ENCODE measurements at regions not wholly inside any gene's neighbourhood (a gene's known extent, or its start where the extent isn't known, plus 50 kb on each side); places are given as distances from the start of the nearest gene placed in this dataset.
A peak's percentile ranks its signal among the peaks of the same experiment; 100 is the strongest.

DNA sequence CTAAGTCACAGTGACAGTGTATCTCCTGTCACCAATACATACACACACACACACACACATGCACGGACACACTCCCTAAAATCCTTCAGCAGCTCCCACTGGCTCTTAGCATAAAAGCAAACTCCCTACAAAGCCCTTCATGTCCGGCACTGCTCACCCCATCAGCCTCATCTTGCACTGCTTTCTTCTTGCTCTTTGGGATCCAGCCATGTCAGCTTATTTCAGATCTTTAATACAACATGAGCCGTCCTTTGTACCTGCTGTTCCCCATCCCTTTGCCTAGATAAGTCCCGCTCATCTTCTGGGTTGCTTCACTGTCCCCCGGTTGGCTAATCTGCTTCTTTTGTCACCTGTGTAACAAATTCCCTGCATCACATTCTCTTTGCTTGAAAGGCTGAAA is 82.1 kb upstream of the VAV3 start:
- Histone ChIP-seq H3K4me1 (peaks cover 22 to 73% (median 43%) of the 10 kb centered on the region in 6 donors), H3K9me3 (peaks cover 0 to 6% (median 0%) of the 10 kb centered on the region in 8 donors), H3K27me3 (replicated peaks in 1 of 7) (no peaks in the 10 kb centered on the region), H3K27ac (no peak overlapping the region), H3K4me3 (no peak overlapping the region), H3K36me3 (no peaks in the 10 kb centered on the region)
- intact Hi-C loops (cut with DNase I; ENCODE audit: low total_unique reads): loop anchor here (10.0 kb wide), 1 partner anchor 72 kb away; no protein-coding TSS in a partner anchor
- WGBS, 5 donors: 68 to 80% (median 75%) methylated on average over 5 of the region's 5 CpGs
- no peak for DNase-seq
- TF ChIP-seq, protein P1, sequence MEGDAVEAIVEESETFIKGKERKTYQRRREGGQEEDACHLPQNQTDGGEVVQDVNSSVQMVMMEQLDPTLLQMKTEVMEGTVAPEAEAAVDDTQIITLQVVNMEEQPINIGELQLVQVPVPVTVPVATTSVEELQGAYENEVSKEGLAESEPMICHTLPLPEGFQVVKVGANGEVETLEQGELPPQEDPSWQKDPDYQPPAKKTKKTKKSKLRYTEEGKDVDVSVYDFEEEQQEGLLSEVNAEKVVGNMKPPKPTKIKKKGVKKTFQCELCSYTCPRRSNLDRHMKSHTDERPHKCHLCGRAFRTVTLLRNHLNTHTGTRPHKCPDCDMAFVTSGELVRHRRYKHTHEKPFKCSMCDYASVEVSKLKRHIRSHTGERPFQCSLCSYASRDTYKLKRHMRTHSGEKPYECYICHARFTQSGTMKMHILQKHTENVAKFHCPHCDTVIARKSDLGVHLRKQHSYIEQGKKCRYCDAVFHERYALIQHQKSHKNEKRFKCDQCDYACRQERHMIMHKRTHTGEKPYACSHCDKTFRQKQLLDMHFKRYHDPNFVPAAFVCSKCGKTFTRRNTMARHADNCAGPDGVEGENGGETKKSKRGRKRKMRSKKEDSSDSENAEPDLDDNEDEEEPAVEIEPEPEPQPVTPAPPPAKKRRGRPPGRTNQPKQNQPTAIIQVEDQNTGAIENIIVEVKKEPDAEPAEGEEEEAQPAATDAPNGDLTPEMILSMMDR (IDR thresholded peaks at IDR 0.05 in 8 of 11, conservative IDR thresholded peaks at IDR 0.05 in 3 of 11): no peak
- no peak for TF ChIP-seq POLR2AphosphoS5 (IDR thresholded peaks at IDR 0.05)
- no peak for TF ChIP-seq POLR2A (IDR thresholded peaks at IDR 0.05)

GRCh38 chr1:108046026-108046425 is 81.0 kb upstream of the VAV3 start:
- H3K4me3 ChIP-seq: no peak overlapping the region
- peaks cover 16 to 73% (median 44%) of the 10 kb centered on the region in 6 donors for H3K4me1 ChIP-seq
- H3K36me3 ChIP-seq: no peaks in the 10 kb centered on the region
- H3K27me3 ChIP-seq (replicated peaks in 1 of 7): no peaks in the 10 kb centered on the region
- H3K9me3 ChIP-seq: peaks cover 0 to 6% (median 0%) of the 10 kb centered on the region in 8 donors
- no peak overlapping the region for H3K27ac ChIP-seq
- DNase-seq: no peak
- intact Hi-C loops (cut with DNase I; ENCODE audit: low total_unique reads): loop anchor here (10.0 kb wide), 1 partner anchor 71 kb away; no protein-coding TSS in a partner anchor
- WGBS, 5 donors: 93 to 97% (median 95%) methylated on average over 2 of the region's 2 CpGs
- TF ChIP-seq, protein P1 (IDR thresholded peaks at IDR 0.05 in 8 of 11, conservative IDR thresholded peaks at IDR 0.05 in 3 of 11): no peak
- TF ChIP-seq POLR2A (IDR thresholded peaks at IDR 0.05): no peak
- no peak for TF ChIP-seq POLR2AphosphoS5 (IDR thresholded peaks at IDR 0.05)

DNA sequence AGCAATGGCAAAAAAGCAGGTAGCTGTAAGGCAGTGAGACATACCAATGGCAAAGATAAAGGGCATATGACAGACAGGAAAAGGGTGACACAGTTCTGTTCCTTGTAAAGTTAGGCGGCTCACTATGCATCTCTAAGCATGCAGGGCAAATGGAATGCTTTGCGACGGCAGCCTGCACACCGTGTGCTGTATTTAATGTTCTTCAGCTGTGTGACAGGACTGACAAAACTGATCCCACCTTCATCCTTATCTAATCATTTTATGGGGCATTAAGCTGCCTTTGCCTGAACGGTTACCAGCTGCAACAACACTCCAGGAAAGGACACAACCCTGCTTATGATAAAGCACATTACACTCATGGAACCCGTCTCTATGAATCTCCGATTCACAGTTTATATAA is 80.5 kb upstream of the VAV3 start:
- Histone ChIP-seq H3K4me1 (peaks cover 12 to 69% (median 40%) of the 10 kb centered on the region in 6 donors), H3K27me3 (replicated peaks in 1 of 7) (no peaks in the 10 kb centered on the region), H3K27ac (no peak overlapping the region), H3K4me3 (no peak overlapping the region), H3K9me3 (peaks cover 0 to 6% (median 0%) of the 10 kb centered on the region in 8 donors), H3K36me3 (no peaks in the 10 kb centered on the region)
- 82 to 93% (median 86%) methylated on average over 7 of the region's 7 CpGs for whole genome bisulfite sequencing, 5 donors
- no peak for DNase-seq
- TF ChIP-seq POLR2A (IDR thresholded peaks at IDR 0.05): no peak
- TF ChIP-seq POLR2AphosphoS5 (IDR thresholded peaks at IDR 0.05): no peak
- TF ChIP-seq, protein P1 (IDR thresholded peaks at IDR 0.05 in 8 of 11, conservative IDR thresholded peaks at IDR 0.05 in 3 of 11): no peak
- intact Hi-C loops (cut with DNase I; ENCODE audit: low total_unique reads): loop anchor here (10.0 kb wide), 1 partner anchor 71 kb away; no protein-coding TSS in a partner anchor

GRCh38 chr1:108044318-108044717 is 79.3 kb upstream of the VAV3 start:
- no peak for DNase-seq
- 57 to 86% (median 77%) methylated on average over 2 of the region's 2 CpGs for WGBS, 5 donors
- Histone ChIP-seq H3K4me1 (peaks cover under 1 to 58% (median 29%) of the 10 kb centered on the region in 6 donors), H3K4me3 (no peak overlapping the region), H3K27me3 (replicated peaks in 1 of 7) (no peaks in the 10 kb centered on the region), H3K9me3 (peaks cover 0 to 6% (median 0%) of the 10 kb centered on the region in 8 donors), H3K27ac (peak overlapping the region in 5 of 8 donors; percentile 4 to 59 (median 38)), H3K36me3 (no peaks in the 10 kb centered on the region)
- TF ChIP-seq, protein P1 (IDR thresholded peaks at IDR 0.05 in 8 of 11, conservative IDR thresholded peaks at IDR 0.05 in 3 of 11): no peak
- intact Hi-C loops (cut with DNase I; ENCODE audit: low total_unique reads): loop anchor here (10.0 kb wide), 1 partner anchor 70 kb away; no protein-coding TSS in a partner anchor
